Fibroblast of peridontal ligament (primary cell): ENCODE measurements at regions not wholly inside any gene's neighbourhood (a gene's known extent, or its start where the extent isn't known, plus 50 kb on each side); places are given as distances from the start of the nearest gene placed in this dataset.

Experiments used
- DNase-seq: peaks from one replicate; pipeline ENCODE4 v3.0.0-alpha.2; 2010; ENCODE audit errors: extremely low read depth

GRCh38 chr3:194218646-194219453 is 82.9 kb downstream of the HES1 start:
- DNase-seq, result no peak

GRCh38 chr3:194219826-194220410 is 84.0 kb downstream of the HES1 start:
- DNase-seq, result no peak

- no peak for DNase-seq
These were observed 85.0 kb downstream of the HES1 start for GRCh38 chr3:194220901-194221326.

- DNase-seq, result no peak
These were observed 85.4 kb downstream of the HES1 start for GRCh38 chr3:194221336-194221735.

GRCh38 chr3:194223951-194224350 is 88.0 kb downstream of the HES1 start:
- DNase-seq, result no peak

GRCh38 chr3:194224471-194225417 is 88.8 kb downstream of the HES1 start:
- no peak for DNase-seq

GRCh38 chr3:194225418-194225812 is 89.5 kb downstream of the HES1 start:
- no peak for DNase-seq

GRCh38 chr3:194225988-194226663 is 90.2 kb downstream of the HES1 start:
- no peak for DNase-seq

- DNase-seq, result no peak
These were observed 96.2 kb downstream of the HES1 start for GRCh38 chr3:194231929-194232832.

- DNase-seq, result no peak
These were observed 97.2 kb downstream of the HES1 start for GRCh38 chr3:194233150-194233549.

GRCh38 chr3:194235160-194235559 is 99.2 kb downstream of the HES1 start:
- DNase-seq, result no peak

- DNase-seq, result no peak
These were observed 101.2 kb downstream of the HES1 start for GRCh38 chr3:194237110-194237509.

GRCh38 chr3:194240766-194241165 is 104.8 kb downstream of the HES1 start:
- no peak for DNase-seq

- no peak for DNase-seq
These were observed 107.4 kb downstream of the HES1 start for GRCh38 chr3:194243172-194243837.

GRCh38 chr3:194244167-194244566 is 107.0 kb downstream of the CPN2 start:
- no peak for DNase-seq

- no peak for DNase-seq
These were observed 105.7 kb downstream of the CPN2 start for GRCh38 chr3:194245474-194245873.

GRCh38 chr3:194245975-194246561 is 105.1 kb downstream of the CPN2 start:
- no peak for DNase-seq

GRCh38 chr3:194246709-194247349 is 104.3 kb downstream of the CPN2 start:
- no peak for DNase-seq

- no peak for DNase-seq
These were observed 103.8 kb downstream of the CPN2 start for GRCh38 chr3:194247350-194247740.
